ENCODE measurements at regions not wholly inside any gene's neighbourhood (a gene's known extent, or its start where the extent isn't known, plus 50 kb on each side); places are given as distances from the start of the nearest gene placed in this dataset.

- no peaks in the 10 kb centered on the region for H3K4me1 ChIP-seq
- WGBS, 2 donors = 45 to 65% methylated on average over 2 of the region's 2 CpGs
- no peaks in the 10 kb centered on the region for H3K27me3 ChIP-seq
- TF ChIP-seq POLR2A (IDR thresholded peaks at IDR 0.05) (no peak), CTCF (IDR thresholded peaks at IDR 0.05) (no peak)
- intact Hi-C loops (cut with DNase I; ENCODE audit: low total_unique reads) = no loop called here
- no peak overlapping the region for H3K27ac ChIP-seq
- no peak overlapping the region for H3K4me3 ChIP-seq
- H3K9me3 ChIP-seq = no peaks in the 10 kb centered on the region
- DNase-seq = no peak
- no peaks in the 10 kb centered on the region for H3K36me3 ChIP-seq (ENCODE audit: low read depth, missing control alignments)
Measured at GRCh38 chrY:21003059-21003458, 247.2 kb downstream of the RPS4Y2 start.

- no peak overlapping the region for H3K27ac ChIP-seq
- no peaks in the 10 kb centered on the region for H3K36me3 ChIP-seq (ENCODE audit: low read depth, missing control alignments)
- H3K9me3 ChIP-seq = no peaks in the 10 kb centered on the region
- H3K4me1 ChIP-seq = no peaks in the 10 kb centered on the region
- no peak for DNase-seq
- TF ChIP-seq POLR2A (IDR thresholded peaks at IDR 0.05) (no peak), CTCF (IDR thresholded peaks at IDR 0.05) (no peak)
- no peak overlapping the region for H3K4me3 ChIP-seq
- intact Hi-C loops (cut with DNase I; ENCODE audit: low total_unique reads) = no loop called here
- H3K27me3 ChIP-seq = no peaks in the 10 kb centered on the region
Measured at GRCh38 chrY:21005531-21005930, 249.6 kb downstream of the RPS4Y2 start.

GRCh38 chrY:21021811-21022210 lies 265.9 kb downstream of the RPS4Y2 start:
- no peak overlapping the region for H3K27ac ChIP-seq
- intact Hi-C loops (cut with DNase I; ENCODE audit: low total_unique reads) = no loop called here
- H3K27me3 ChIP-seq = no peaks in the 10 kb centered on the region
- peak; percentile 18 for DNase-seq
- no peaks in the 10 kb centered on the region for H3K36me3 ChIP-seq (ENCODE audit: low read depth, missing control alignments)
- no peaks in the 10 kb centered on the region for H3K4me1 ChIP-seq
- H3K9me3 ChIP-seq = no peaks in the 10 kb centered on the region
- 13 to 30% methylated on average over 3 of the region's 3 CpGs for WGBS, 2 donors
- H3K4me3 ChIP-seq = no peak overlapping the region
- TF ChIP-seq POLR2A (IDR thresholded peaks at IDR 0.05) = no peak
- no peak for TF ChIP-seq CTCF (IDR thresholded peaks at IDR 0.05)

- intact Hi-C loops (cut with DNase I; ENCODE audit: low total_unique reads) = no loop called here
- Histone ChIP-seq H3K27me3 (no peaks in the 10 kb centered on the region), H3K9me3 (no peaks in the 10 kb centered on the region), H3K36me3 (ENCODE audit: low read depth, missing control alignments) (no peaks in the 10 kb centered on the region), H3K4me3 (no peak overlapping the region), H3K27ac (no peak overlapping the region), H3K4me1 (no peaks in the 10 kb centered on the region)
- no peak for DNase-seq
- 27 to 51% methylated on average over 3 of the region's 3 CpGs for WGBS, 2 donors
- no peak for TF ChIP-seq CTCF (IDR thresholded peaks at IDR 0.05)
- TF ChIP-seq POLR2A (IDR thresholded peaks at IDR 0.05) = no peak
Measured at GRCh38 chrY:21022326-21023044, 266.6 kb downstream of the RPS4Y2 start.

- WGBS, 2 donors = 26 to 30% methylated on average over 3 of the region's 3 CpGs
- no peak overlapping the region for H3K27ac ChIP-seq
- TF ChIP-seq POLR2A (IDR thresholded peaks at IDR 0.05) = no peak
- TF ChIP-seq CTCF (IDR thresholded peaks at IDR 0.05) = no peak
- no peaks in the 10 kb centered on the region for H3K9me3 ChIP-seq
- intact Hi-C loops (cut with DNase I; ENCODE audit: low total_unique reads) = no loop called here
- H3K4me3 ChIP-seq = no peak overlapping the region
- no peaks in the 10 kb centered on the region for H3K4me1 ChIP-seq
- H3K27me3 ChIP-seq = no peaks in the 10 kb centered on the region
- no peaks in the 10 kb centered on the region for H3K36me3 ChIP-seq (ENCODE audit: low read depth, missing control alignments)
- DNase-seq = no peak
Measured at GRCh38 chrY:21023906-21024305, 268.0 kb downstream of the RPS4Y2 start.
